ENCODE measurements at regions not wholly inside any gene's neighbourhood (a gene's known extent, or its start where the extent isn't known, plus 50 kb on each side); places are given as distances from the start of the nearest gene placed in this dataset.

GRCh38 chr2:16409849-16410248, 255.8 kb downstream of the CYRIA start:
- no peak for DNase-seq (ENCODE audit: low spot score)

- DNase-seq (ENCODE audit: low spot score) = no peak
Measured at GRCh38 chr2:16409006-16409390, 256.6 kb downstream of the CYRIA start.

GRCh38 chr2:16408331-16409005, 257.2 kb downstream of the CYRIA start:
- no peak for DNase-seq (ENCODE audit: low spot score)

- no peak for DNase-seq (ENCODE audit: low spot score)
Measured at GRCh38 chr2:16407358-16407757, 258.3 kb downstream of the CYRIA start.

- no peak for DNase-seq (ENCODE audit: low spot score)
Measured at GRCh38 chr2:16406496-16407289, 258.9 kb downstream of the CYRIA start.

GRCh38 chr2:16405551-16405950, 260.1 kb downstream of the CYRIA start:
- DNase-seq (ENCODE audit: low spot score) = no peak

- DNase-seq (ENCODE audit: low spot score) = no peak
Measured at GRCh38 chr2:16404551-16405300, 260.9 kb downstream of the CYRIA start.

GRCh38 chr2:16404146-16404545, 261.5 kb downstream of the CYRIA start:
- no peak for DNase-seq (ENCODE audit: low spot score)

GRCh38 chr2:16402891-16403290, 262.7 kb downstream of the CYRIA start:
- DNase-seq (ENCODE audit: low spot score) = no peak

- DNase-seq (ENCODE audit: low spot score) = no peak
Measured at GRCh38 chr2:16401761-16402300, 263.8 kb downstream of the CYRIA start.

- no peak for DNase-seq (ENCODE audit: low spot score)
Measured at GRCh38 chr2:16400127-16400623, 265.5 kb downstream of the CYRIA start.

- DNase-seq (ENCODE audit: low spot score) = no peak
Measured at GRCh38 chr2:16398486-16399043, 267.1 kb downstream of the CYRIA start.

GRCh38 chr2:16397681-16398475, 267.8 kb downstream of the CYRIA start:
- DNase-seq (ENCODE audit: low spot score) = no peak

- DNase-seq (ENCODE audit: low spot score) = no peak
Measured at GRCh38 chr2:16396986-16397385, 268.6 kb downstream of the CYRIA start.

- DNase-seq (ENCODE audit: low spot score) = no peak
Measured at GRCh38 chr2:16396171-16396570, 269.5 kb downstream of the CYRIA start.

GRCh38 chr2:16395601-16396000, 270.0 kb downstream of the CYRIA start:
- DNase-seq (ENCODE audit: low spot score) = no peak

- no peak for DNase-seq (ENCODE audit: low spot score)
Measured at GRCh38 chr2:16394986-16395550, 270.6 kb downstream of the CYRIA start.

- DNase-seq (ENCODE audit: low spot score) = no peak
Measured at GRCh38 chr2:16394072-16394985, 271.3 kb downstream of the CYRIA start.

GRCh38 chr2:16393500-16394071, 272.0 kb downstream of the CYRIA start:
- DNase-seq (ENCODE audit: low spot score) = no peak

Data from CD4-positive, alpha-beta T cell treated with Interleukin-15 for 4 hours (primary cell).